SK-N-MC (cell line): ENCODE measurements at regions not wholly inside any gene's neighbourhood (a gene's known extent, or its start where the extent isn't known, plus 50 kb on each side); places are given as distances from the start of the nearest gene placed in this dataset.

Experiments used
- EZH2 ChIP-seq: fragments of 200-600 bp; sonication (generic); IDR thresholded peaks from one replicate; pipeline ENCODE4 v1.6.1; 2017; ENCODE audit warnings: antibody characterized with exemption
- POLR2AphosphoS5 ChIP-seq: IDR thresholded peaks from 2 replicates; pipeline ENCODE4 v1.6.1; 2012; ENCODE audit warnings: mild to moderate bottlenecking, low read depth, low read length, borderline replicate concordance

DNA sequence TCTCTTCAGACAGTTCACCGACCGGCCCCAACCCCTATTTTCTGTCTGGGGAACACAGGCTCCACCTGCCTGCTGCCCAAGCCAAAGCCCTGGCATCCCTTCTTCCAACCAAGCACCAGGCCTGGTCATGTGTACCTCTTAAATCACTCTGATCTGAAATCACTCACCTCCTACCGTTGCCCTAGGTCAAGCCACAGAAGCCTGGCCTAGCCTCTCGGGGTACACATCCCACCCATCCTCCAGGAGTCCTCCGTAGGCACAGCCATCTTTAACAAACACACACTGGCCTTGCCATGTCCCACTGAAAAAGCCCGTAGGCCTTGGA, 81.8 kb downstream of the IRF2BPL start:
- no peak for TF ChIP-seq EZH2
- no peak for TF ChIP-seq POLR2AphosphoS5
